ENCODE measurements at regions not wholly inside any gene's neighbourhood (a gene's known extent, or its start where the extent isn't known, plus 50 kb on each side); places are given as distances from the start of the nearest gene placed in this dataset.

DNA sequence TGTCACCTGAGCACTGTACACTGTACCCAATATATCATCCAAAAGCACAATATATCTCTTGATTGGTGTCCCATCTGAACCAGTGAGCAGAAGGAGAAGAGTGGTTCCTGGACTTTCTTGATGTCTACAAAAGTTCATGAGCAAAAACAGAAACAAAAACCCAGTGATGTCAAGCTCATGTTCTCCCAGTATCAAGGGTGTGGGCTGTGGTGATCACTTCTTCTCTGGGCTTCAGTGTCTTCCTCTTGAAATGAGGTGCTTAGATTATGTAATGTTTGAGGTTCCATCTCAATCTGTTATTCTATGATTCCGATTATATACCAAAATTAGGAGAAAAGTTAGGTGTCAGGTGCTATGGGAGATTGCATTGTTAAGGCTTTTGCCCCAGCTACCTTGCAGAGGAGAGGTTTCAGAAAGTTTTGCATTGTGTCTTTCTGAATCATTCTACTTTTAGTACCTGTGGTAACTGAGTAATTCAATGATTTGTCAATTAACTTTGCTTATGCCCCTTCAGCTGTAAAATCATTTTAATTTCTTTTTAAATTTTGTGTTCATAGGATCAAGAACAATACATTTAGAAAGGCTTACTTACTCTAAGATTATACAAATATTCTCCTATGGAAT, 122.0 kb upstream of the EOMES start:
- TF ChIP-seq CTCF (IDR thresholded peaks at IDR 0.05): no peak
- no peak for TF ChIP-seq POLR2A (IDR thresholded peaks at IDR 0.05)
